Astrocyte of the cerebellum (primary cell): ENCODE measurements at regions not wholly inside any gene's neighbourhood (a gene's known extent, or its start where the extent isn't known, plus 50 kb on each side); places are given as distances from the start of the nearest gene placed in this dataset.

ENCODE experiments used
- DNase-seq: peaks from one replicate; pipeline ENCODE4 v3.0.0-alpha.2; 2011; ENCODE audit warnings: low read depth
- H3K4me3 ChIP-seq: 2 replicates; pipeline ENCODE4 v1.5.1; 2011; ENCODE audit warnings: mild to moderate bottlenecking, low read depth, low read length, moderate library complexity
- CTCF ChIP-seq: IDR thresholded peaks from 2 replicates; pipeline ENCODE4 v1.5.1; 2012; ENCODE audit warnings: low read length, low read depth, moderate library complexity, mild to moderate bottlenecking; ENCODE audit errors: missing control alignments
- in situ Hi-C: cut with HindIII; loops from 2 replicates; pipeline ENCODE4 v1.10.0; 2017; ENCODE audit warnings: low sequenced_read_pairs

GRCh38 chr4:133014473-133015135 lies 134.5 kb upstream of the PCDH10 start:
- in situ Hi-C loops: no loop called here
- no peak for DNase-seq
- TF ChIP-seq CTCF: no peak
- H3K4me3 ChIP-seq: no peak overlapping the region

- TF ChIP-seq CTCF: no peak
- in situ Hi-C loops: no loop called here
- H3K4me3 ChIP-seq: no peak overlapping the region
- DNase-seq: no peak
These were observed 103.8 kb upstream of the PCDH10 start for GRCh38 chr4:133045288-133045687.

- H3K4me3 ChIP-seq: no peak overlapping the region
- in situ Hi-C loops: no loop called here
- no peak for DNase-seq
- no peak for TF ChIP-seq CTCF
These were observed 102.9 kb upstream of the PCDH10 start for GRCh38 chr4:133046156-133046555.

- H3K4me3 ChIP-seq: no peak overlapping the region
- no peak for TF ChIP-seq CTCF
- DNase-seq: no peak
- in situ Hi-C loops: no loop called here
These were observed 90.4 kb upstream of the PCDH10 start for GRCh38 chr4:133058701-133059100.

GRCh38 chr4:133059117-133059516 lies 90.0 kb upstream of the PCDH10 start:
- H3K4me3 ChIP-seq: no peak overlapping the region
- in situ Hi-C loops: no loop called here
- no peak for DNase-seq

GRCh38 chr4:133062851-133063250 lies 86.2 kb upstream of the PCDH10 start:
- in situ Hi-C loops: no loop called here
- no peak for TF ChIP-seq CTCF
- no peak overlapping the region for H3K4me3 ChIP-seq
- no peak for DNase-seq

More at GRCh38 chr4:133059117-133059516, 90.0 kb upstream of the PCDH10 start:
- TF ChIP-seq CTCF: no peak

- no peak overlapping the region for H3K4me3 ChIP-seq
- TF ChIP-seq CTCF: no peak
- in situ Hi-C loops: no loop called here
- no peak for DNase-seq
These were observed 81.0 kb upstream of the PCDH10 start for GRCh38 chr4:133068083-133068482.
